SHP77 treated with DMSO at 0.1 percent for 48 hours (cell line): ENCODE measurements at regions not wholly inside any gene's neighbourhood (a gene's known extent, or its start where the extent isn't known, plus 50 kb on each side); places are given as distances from the start of the nearest gene placed in this dataset.
"Not testable (repeated sequence)": the region's sequence is repeated elsewhere in the genome, so short reads cannot be mapped to it uniquely, and the experiment has no call there.

Experiments used
- DNase-seq: peaks from one replicate; lab custom pipeline; 2025; lab: John Stamatoyannopoulos, UW

- DNase-seq, result no peak
Observed at GRCh38 chr1:102529446-102529845, 532.7 kb upstream of the OLFM3 start.

GRCh38 chr1:102500758-102501157, 504.0 kb upstream of the OLFM3 start:
- no peak for DNase-seq

GRCh38 chr1:102498929-102499328, 502.2 kb upstream of the OLFM3 start:
- DNase-seq, result no peak

- DNase-seq, result not testable (repeated sequence)
Observed at GRCh38 chr1:102497810-102498209, 501.1 kb upstream of the OLFM3 start.

- no peak for DNase-seq
Observed at GRCh38 chr1:102472520-102472919, 475.8 kb upstream of the OLFM3 start.

- DNase-seq, result no peak
Observed at GRCh38 chr1:102470767-102471166, 474.0 kb upstream of the OLFM3 start.

- DNase-seq, result no peak
Observed at GRCh38 chr1:102466487-102466886, 469.8 kb upstream of the OLFM3 start.

GRCh38 chr1:102463328-102463727, 466.6 kb upstream of the OLFM3 start:
- DNase-seq, result no peak

GRCh38 chr1:102442317-102442716, 445.6 kb upstream of the OLFM3 start:
- DNase-seq, result not testable (repeated sequence)

GRCh38 chr1:102435483-102435882, 438.8 kb upstream of the OLFM3 start:
- DNase-seq, result no peak

- peak; percentile 32 for DNase-seq
Observed at GRCh38 chr1:102434421-102434820, 437.7 kb upstream of the OLFM3 start.

GRCh38 chr1:102431253-102431652, 434.5 kb upstream of the OLFM3 start:
- no peak for DNase-seq

- no peak for DNase-seq
Observed at GRCh38 chr1:102420034-102420433, 423.3 kb upstream of the OLFM3 start.
